Activated B cell treated with CpG ODN at 0.5 μM for 24 hours (primary cell): ENCODE measurements at regions not wholly inside any gene's neighbourhood (a gene's known extent, or its start where the extent isn't known, plus 50 kb on each side); places are given as distances from the start of the nearest gene placed in this dataset.

Source experiments
- ATAC-seq: fragments of 200-7000 bp; cut with Tn5 transposase; one replicate; pipeline ENCODE4 v1.10.0; 2021; ENCODE audit warnings: low read depth, mild to moderate bottlenecking, moderate library complexity
- CTCF ChIA-PET: fragments of 350-600 bp; sonication (Branson Sonifier 250); formaldehyde crosslinking; loops from one replicate; lab custom pipeline; 2021; ENCODE audit warnings: antibody characterized with exemption; lab: Charles Lee
- POLR2A ChIA-PET: fragments of 350-600 bp; sonication (Branson Sonifier 250); formaldehyde crosslinking; loops from one replicate; lab custom pipeline; 2021; ENCODE audit warnings: antibody characterized with exemption; lab: Charles Lee
- DNase-seq: peaks from one replicate; pipeline ENCODE4 v3.0.0; 2022
- H3K27ac Mint-ChIP-seq: one replicate; pipeline ENCODE4 v1.8.0; 2020; ENCODE audit warnings: mixed read lengths
- H3K27me3 Mint-ChIP-seq: one replicate; pipeline ENCODE4 v1.8.0; 2021; ENCODE audit warnings: mixed read lengths
- H3K36me3 Mint-ChIP-seq: one replicate; pipeline ENCODE4 v1.8.0; 2021; ENCODE audit warnings: low read depth, mixed read lengths
- H3K4me1 Mint-ChIP-seq: one replicate; pipeline ENCODE4 v1.8.0; 2021; ENCODE audit warnings: mixed read lengths
- H3K4me3 Mint-ChIP-seq: one replicate; pipeline ENCODE4 v1.8.0; 2020; ENCODE audit warnings: mild to moderate bottlenecking, mixed read lengths
- H3K9me3 Mint-ChIP-seq: one replicate; pipeline ENCODE4 v1.8.0; 2020; ENCODE audit warnings: mixed read lengths
- CTCF ChIP-seq: fragments of 200-600 bp; IDR thresholded peaks from one replicate; pipeline ENCODE4 v1.8.0; 2022; ENCODE audit warnings: antibody characterized with exemption, mild to moderate bottlenecking
- intact Hi-C: fragments of 100-400 bp; cut with micrococcal nuclease; formaldehyde crosslinking; loops from one replicate; pipeline ENCODE4 v1.15.1; 2024

GRCh38 chr9:115425601-115426000, 307.6 kb upstream of the TNC start:
- CTCF ChIA-PET: no interaction called here
- H3K27me3 Mint-ChIP-seq: no peaks in the 10 kb centered on the region
- H3K27ac Mint-ChIP-seq: no peak overlapping the region
- no peak for DNase-seq
- no peaks in the 10 kb centered on the region for H3K36me3 Mint-ChIP-seq
- intact Hi-C loops: loop anchor here (10.0 kb wide), 1 partner anchor 59 kb away; no protein-coding TSS in a partner anchor
- H3K9me3 Mint-ChIP-seq: peaks cover 17% of the 10 kb centered on the region
- no peak for TF ChIP-seq CTCF
- no peaks in the 10 kb centered on the region for H3K4me1 Mint-ChIP-seq
- no peak overlapping the region for H3K4me3 Mint-ChIP-seq
- no peak for ATAC-seq
- POLR2A ChIA-PET: no interaction called here

GRCh38 chr9:115437418-115437817, 319.5 kb upstream of the TNC start:
- no peaks in the 10 kb centered on the region for H3K4me1 Mint-ChIP-seq
- no peak for ATAC-seq
- no peak for TF ChIP-seq CTCF
- H3K27ac Mint-ChIP-seq: no peak overlapping the region
- H3K36me3 Mint-ChIP-seq: no peaks in the 10 kb centered on the region
- intact Hi-C loops: no loop called here
- H3K9me3 Mint-ChIP-seq: no peaks in the 10 kb centered on the region
- H3K4me3 Mint-ChIP-seq: no peak overlapping the region
- H3K27me3 Mint-ChIP-seq: no peaks in the 10 kb centered on the region
- POLR2A ChIA-PET: no interaction called here
- CTCF ChIA-PET: no interaction called here
- no peak for DNase-seq

GRCh38 chr9:115439641-115440040, 321.7 kb upstream of the TNC start:
- Mint-ChIP-seq H3K9me3 (no peaks in the 10 kb centered on the region), H3K4me1 (no peaks in the 10 kb centered on the region), H3K4me3 (no peak overlapping the region), H3K36me3 (no peaks in the 10 kb centered on the region), H3K27me3 (peaks cover 3% of the 10 kb centered on the region), H3K27ac (no peak overlapping the region)
- DNase-seq (no peak), ATAC-seq (no peak)
- TF ChIP-seq CTCF: no peak
- POLR2A ChIA-PET: no interaction called here
- CTCF ChIA-PET: interaction anchor here (0.8 kb wide), 1 partner anchor 9 kb away, joined by 3 read pairs; no protein-coding TSS in a partner anchor
- intact Hi-C loops: no loop called here

- Mint-ChIP-seq H3K4me3 (no peak overlapping the region), H3K27me3 (peaks cover 4% of the 10 kb centered on the region), H3K36me3 (no peaks in the 10 kb centered on the region), H3K27ac (no peak overlapping the region), H3K4me1 (no peaks in the 10 kb centered on the region), H3K9me3 (no peaks in the 10 kb centered on the region)
- no peak for ATAC-seq
- CTCF ChIA-PET: no interaction called here
- TF ChIP-seq CTCF: no peak
- no peak for DNase-seq
- intact Hi-C loops: no loop called here
- POLR2A ChIA-PET: no interaction called here
These were observed 324.1 kb upstream of the TNC start for GRCh38 chr9:115442054-115442453.

- Mint-ChIP-seq H3K4me1 (no peaks in the 10 kb centered on the region), H3K27ac (no peak overlapping the region), H3K27me3 (peaks cover 4% of the 10 kb centered on the region), H3K36me3 (no peaks in the 10 kb centered on the region), H3K9me3 (no peaks in the 10 kb centered on the region), H3K4me3 (no peak overlapping the region)
- ChIA-PET CTCF (no interaction called here), POLR2A (no interaction called here)
- ATAC-seq: no peak
- intact Hi-C loops: no loop called here
- no peak for TF ChIP-seq CTCF
- DNase-seq: no peak
These were observed 325.9 kb upstream of the TNC start for GRCh38 chr9:115443890-115444289.
